H1 (cell line): ENCODE measurements at regions not wholly inside any gene's neighbourhood (a gene's known extent, or its start where the extent isn't known, plus 50 kb on each side); places are given as distances from the start of the nearest gene placed in this dataset.

Source experiments
- CTCF ChIA-PET: fragments of 300-600 bp; sonication (Branson Sonifier 250); formaldehyde crosslinking; loops from one replicate; lab custom pipeline; 2021; ENCODE audit not compliant: partially characterized antibody; lab: Charles Lee
- POLR2A ChIA-PET: fragments of 300-600 bp; sonication (Branson Sonifier 250); formaldehyde crosslinking; loops from one replicate; lab custom pipeline; 2021; ENCODE audit warnings: inconsistent platforms; ENCODE audit not compliant: partially characterized antibody; lab: Charles Lee
- DNase-seq, 2 experiments: peaks; one replicate each; pipeline versions ENCODE4 v3.0.0 to v3.0.0-alpha.2; 2010 to 2022; ENCODE audit warnings: low spot score in 2 of 2, low read depth in 1 of 2, mixed read lengths in 1 of 2
- FAIRE-seq: peaks from 2 replicates; lab custom pipeline; 2011; peaks lifted over from hg19 to GRCh38; lab: Jason Lieb, UNC
- H2AFZ ChIP-seq: 2 replicates; pipeline ENCODE4 v1.8.1; 2012; ENCODE audit warnings: low read length, inconsistent platforms
- H2AK5ac ChIP-seq: 2 replicates; pipeline ENCODE4 v1.6.1; 2013; ENCODE audit warnings: low read depth, low read length
- H2BK120ac ChIP-seq: replicated peaks from 2 replicates; pipeline ENCODE3; 2013; ENCODE audit warnings: low read depth, low read length, inconsistent platforms
- H2BK12ac ChIP-seq: 2 replicates; pipeline ENCODE4 v1.6.1; 2013; ENCODE audit warnings: low read depth, low read length
- H2BK15ac ChIP-seq: 2 replicates; pipeline ENCODE4 v1.6.1; 2013; ENCODE audit warnings: low read length
- H2BK20ac ChIP-seq: 2 replicates; pipeline ENCODE4 v1.6.1; 2013; ENCODE audit warnings: low read length
- H2BK5ac ChIP-seq: 2 replicates; pipeline ENCODE4 v1.6.1; 2013; ENCODE audit warnings: low read depth, low read length
- H3K14ac ChIP-seq: 2 replicates; pipeline ENCODE4 v1.6.1; 2013; ENCODE audit warnings: inconsistent platforms; ENCODE audit not compliant: insufficient read length
- H3K18ac ChIP-seq: 2 replicates; pipeline ENCODE4 v1.6.1; 2013; ENCODE audit warnings: low read length; ENCODE audit errors: extremely low read depth
- H3K23ac ChIP-seq: 2 replicates; pipeline ENCODE4 v1.6.1; 2013; ENCODE audit warnings: inconsistent platforms; ENCODE audit not compliant: insufficient read length
- H3K23me2 ChIP-seq: 2 replicates; pipeline ENCODE4 v1.6.1; 2013; ENCODE audit warnings: low read depth, low read length
- H3K27ac ChIP-seq: 2 replicates; pipeline ENCODE4 v1.6.1; 2011; ENCODE audit warnings: low read depth, low read length, inconsistent platforms
- H3K27me3 ChIP-seq, 4 experiments: replicated peaks in 1 of 4; 1 replicate in 1 of 4; 2 replicates in 3 of 4; pipeline versions ENCODE4 v1.6.1 to v1.8.1; 2011 to 2013; ENCODE audit warnings: low read length in 3 of 4, mild to moderate bottlenecking in 3 of 4, inconsistent platforms in 2 of 4, mixed read lengths in 2 of 4, moderate library complexity in 1 of 4; ENCODE audit not compliant: control insufficient read depth in 3 of 4, insufficient read depth in 3 of 4; ENCODE audit errors: extremely low read depth in 1 of 4
- H3K36me3 ChIP-seq, 4 experiments: 2 replicates each; pipeline versions ENCODE4 v1.6.1 to v1.8.1; 2011 to 2013; ENCODE audit warnings: mild to moderate bottlenecking in 4 of 4, low read length in 3 of 4, moderate library complexity in 2 of 4, control low read depth in 1 of 4, inconsistent platforms in 1 of 4; ENCODE audit not compliant: insufficient read depth in 4 of 4, control insufficient read depth in 2 of 4
- H3K4ac ChIP-seq: replicated peaks from 2 replicates; pipeline ENCODE3; 2013; ENCODE audit warnings: low read length, low read depth, mixed read lengths, inconsistent platforms; ENCODE audit not compliant: insufficient read length
- H3K4me1 ChIP-seq, 4 experiments: replicated peaks in 1 of 4; 1 replicate in 1 of 4; 2 replicates in 3 of 4; pipeline versions ENCODE4 v1.6.1 to v1.8.1; 2011 to 2013; ENCODE audit warnings: low read length in 3 of 4, inconsistent platforms in 2 of 4, mixed read lengths in 1 of 4; ENCODE audit not compliant: insufficient read depth in 4 of 4, control insufficient read depth in 3 of 4
- H3K4me2 ChIP-seq, 2 experiments: 2 replicates each; pipeline versions ENCODE4 v1.6.1 to v1.8.1; 2011 to 2013; ENCODE audit warnings: low read depth in 2 of 2, low read length in 2 of 2, control low read depth in 1 of 2, inconsistent platforms in 1 of 2, mild to moderate bottlenecking in 1 of 2; ENCODE audit not compliant: insufficient read depth in 1 of 2
- H3K4me3 ChIP-seq, 4 experiments: fragments of 200-600, 300-600 bp in 1 of 4; sonication (generic), shearing (Covaris generic), sonication (Bioruptor Twin) in 1 of 4; 2 replicates each; pipeline versions ENCODE4 v1.5.1 to v1.8.1; 2011 to 2016; ENCODE audit warnings: low read length in 4 of 4, low read depth in 3 of 4, control low read depth in 2 of 4, inconsistent platforms in 2 of 4, mild to moderate bottlenecking in 2 of 4, mixed read lengths in 1 of 4, moderate library complexity in 1 of 4; ENCODE audit not compliant: insufficient read depth in 2 of 4; ENCODE audit errors: extremely low read depth in 1 of 4
- H3K56ac ChIP-seq: replicated peaks from 2 replicates; pipeline ENCODE3; 2013; ENCODE audit warnings: low read depth, mild to moderate bottlenecking, mixed read lengths, low read length, inconsistent platforms; ENCODE audit not compliant: insufficient read length
- H3K79me1 ChIP-seq: 2 replicates; pipeline ENCODE4 v1.6.1; 2013; ENCODE audit warnings: low read depth, low read length, control low read depth
- H3K79me2 ChIP-seq, 2 experiments: 2 replicates each; pipeline versions ENCODE4 v1.6.1 to v1.8.1; 2012 to 2013; ENCODE audit warnings: low read length in 2 of 2, mild to moderate bottlenecking in 2 of 2, inconsistent platforms in 1 of 2; ENCODE audit not compliant: insufficient read depth in 2 of 2, control insufficient read depth in 1 of 2
- H3K9ac ChIP-seq, 4 experiments: replicated peaks in 1 of 4; 1 replicate in 1 of 4; 2 replicates in 3 of 4; pipeline versions ENCODE4 v1.6.1 to v1.8.1; 2011 to 2013; ENCODE audit warnings: low read depth in 3 of 4, low read length in 3 of 4, control low read depth in 2 of 4, mild to moderate bottlenecking in 2 of 4, moderate library complexity in 2 of 4, inconsistent platforms in 1 of 4; ENCODE audit errors: extremely low read depth in 1 of 4
- H3K9me3 ChIP-seq, 2 experiments: 2 replicates each; pipeline versions ENCODE4 v1.6.1 to v1.8.1; 2012 to 2013; ENCODE audit warnings: mild to moderate bottlenecking in 2 of 2, moderate library complexity in 2 of 2, control low read depth in 1 of 2, inconsistent platforms in 1 of 2, low read depth in 1 of 2, low read length in 1 of 2, mixed read lengths in 1 of 2; ENCODE audit not compliant: insufficient read depth in 2 of 2
- H4K20me1 ChIP-seq, 2 experiments: replicated peaks in 1 of 2; 2 replicates each; pipeline versions ENCODE3 to v1.8.1; 2011 to 2013; ENCODE audit warnings: inconsistent platforms in 2 of 2, low read length in 2 of 2, mild to moderate bottlenecking in 1 of 2; ENCODE audit not compliant: insufficient read depth in 2 of 2, control insufficient read depth in 1 of 2
- H4K5ac ChIP-seq: 2 replicates; pipeline ENCODE4 v1.6.1; 2013; ENCODE audit warnings: low read length, low read depth, mixed read lengths, inconsistent platforms; ENCODE audit not compliant: insufficient read length
- H4K8ac ChIP-seq: 2 replicates; pipeline ENCODE4 v1.8.0; 2013; ENCODE audit warnings: mild to moderate bottlenecking, moderate library complexity, low read length, inconsistent platforms; ENCODE audit not compliant: insufficient read depth; ENCODE audit errors: extremely low read depth
- H4K91ac ChIP-seq: replicated peaks from 2 replicates; pipeline ENCODE3; 2013; ENCODE audit warnings: low read length, mixed read lengths, inconsistent platforms; ENCODE audit not compliant: insufficient read length
- E2F6 ChIP-seq: IDR thresholded peaks from 2 replicates; pipeline ENCODE4 v1.6.1; 2012; ENCODE audit warnings: inconsistent platforms
- EZH2 ChIP-seq: fragments of 200-600 bp; sonication (generic); IDR thresholded peaks from 2 replicates; pipeline ENCODE4 v1.7.1; 2012; ENCODE audit warnings: low read depth, mild to moderate bottlenecking, moderate library complexity, low read length, inconsistent platforms; ENCODE audit not compliant: severe bottlenecking
- SAP30 ChIP-seq: fragments of 300-600 bp; sonication (generic); IDR thresholded peaks from 2 replicates; pipeline ENCODE4 v1.7.1; 2012; ENCODE audit warnings: low read length, moderate library complexity, mild to moderate bottlenecking, inconsistent platforms; ENCODE audit not compliant: insufficient read depth, insufficient replicate concordance
- WGBS, 2 experiments: shearing (Covaris generic) in 1 of 2; methylation state at CpG; one replicate each; pipeline versions ENCODE4 v1.1.6 to v1.1.7; 2013 to 2015; ENCODE audit warnings: low lambda C conversion rate in 2 of 2, mixed read lengths in 2 of 2, inconsistent platforms in 1 of 2, low coverage in 1 of 2, missing lambda C conversion rate in 1 of 2; ENCODE audit not compliant: insufficient replicate concordance in 2 of 2, insufficient coverage in 1 of 2, insufficient read length in 1 of 2; ENCODE audit errors: extremely low coverage in 1 of 2, missing lambda C conversion rate in 1 of 2; 5-methylcytosine and 5-hydroxymethylcytosine counted together

- no peak overlapping the region for H3K56ac ChIP-seq
- no peaks in the 10 kb centered on the region for H3K36me3 ChIP-seq
- no peak overlapping the region for H2AK5ac ChIP-seq
- H3K23me2 ChIP-seq: no peaks in the 10 kb centered on the region
- no peak overlapping the region for H4K5ac ChIP-seq
- H4K91ac ChIP-seq: no peak overlapping the region
- no peak overlapping the region for H2BK15ac ChIP-seq
- no peak overlapping the region for H3K4me3 ChIP-seq
- WGBS, 2 experiments: 91% methylated on average over 6 of the region's 6 CpGs; no CpG with 5 or more reads in 1 of the 2 experiments
- no peak overlapping the region for H2BK12ac ChIP-seq
- H4K8ac ChIP-seq: no peak overlapping the region
- DNase-seq (no peak), FAIRE-seq (no peak)
- H3K79me1 ChIP-seq: no peaks in the 10 kb centered on the region; the same call in none of the 2 replicates
- CTCF ChIA-PET: interaction anchor here (0.5 to 1.5 kb wide), 4 partner anchors 53 to 219 kb away, joined by 3 to 5 read pairs (median 4); no protein-coding TSS in a partner anchor
- H3K27me3 ChIP-seq: no peaks in the 10 kb centered on the region
- H2BK20ac ChIP-seq: no peak overlapping the region
- H3K9me3 ChIP-seq: no peaks in the 10 kb centered on the region
- TF ChIP-seq SAP30 (no peak), E2F6 (no peak), EZH2 (no peak)
- H3K9ac ChIP-seq: no peak overlapping the region
- no peak overlapping the region for H3K4me2 ChIP-seq
- H2BK120ac ChIP-seq: no peak overlapping the region
- no peak overlapping the region for H3K18ac ChIP-seq
- no peak overlapping the region for H3K4ac ChIP-seq
- no peak overlapping the region for H3K23ac ChIP-seq
- no peak overlapping the region for H2AFZ ChIP-seq
- H3K14ac ChIP-seq: no peak overlapping the region
- no peaks in the 10 kb centered on the region for H4K20me1 ChIP-seq
- H2BK5ac ChIP-seq: no peak overlapping the region
- H3K4me1 ChIP-seq: no peaks in the 10 kb centered on the region
- POLR2A ChIA-PET: no interaction called here
- H3K27ac ChIP-seq: no peak overlapping the region
- no peaks in the 10 kb centered on the region for H3K79me2 ChIP-seq
Measured at GRCh38 chr13:24013189-24013588, 115.9 kb upstream of the C1QTNF9B start.
